ENCODE measurements at regions not wholly inside any gene's neighbourhood (a gene's known extent, or its start where the extent isn't known, plus 50 kb on each side); places are given as distances from the start of the nearest gene placed in this dataset.

DNA sequence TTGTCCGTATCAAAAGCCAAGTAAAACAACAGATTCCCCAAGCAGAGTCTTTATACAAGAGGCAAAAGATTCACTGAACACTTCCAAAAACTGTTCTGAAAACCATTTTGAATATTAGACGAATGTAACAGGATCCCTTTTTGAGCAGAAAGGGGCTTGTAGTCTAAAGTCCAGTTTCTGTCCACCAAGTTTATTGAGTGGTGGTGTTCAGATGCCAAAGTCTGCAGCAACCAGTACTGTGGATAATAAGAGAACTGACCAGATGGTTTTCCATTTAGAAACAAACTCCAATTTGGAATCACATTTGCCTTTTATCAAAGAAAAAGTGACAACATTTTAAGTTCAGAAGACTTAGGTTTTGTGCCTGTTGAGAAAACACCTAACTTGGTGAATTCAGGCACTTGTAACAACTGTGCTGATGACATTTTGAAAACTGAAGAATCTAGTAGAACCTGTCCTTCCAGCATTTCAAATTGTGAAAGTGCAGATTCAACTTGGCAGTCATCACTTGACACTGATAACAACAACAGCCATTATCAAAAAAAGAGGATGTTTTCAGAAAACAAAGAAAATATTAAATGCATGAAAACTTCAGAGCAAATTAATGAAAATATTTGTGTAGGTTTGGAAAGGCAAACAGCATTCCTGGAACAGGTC lies 217.1 kb downstream of the CSNK2A3 start:
- Histone ChIP-seq H3K9me3 (replicated peaks in 1 of 11) (no peaks in the 10 kb centered on the region), H3K4me2 (no peak overlapping the region), H3K36me3 (no peaks in the 10 kb centered on the region), H3K4me3 (no peak overlapping the region), H4K20me1 (no peaks in the 10 kb centered on the region), H3K27ac (no peak overlapping the region), H3K27me3 (no peaks in the 10 kb centered on the region), H3K4me1 (no peaks in the 10 kb centered on the region), H3K9ac (no peak overlapping the region)
- no peak for TF ChIP-seq Cebpa-rat (IDR thresholded peaks at IDR 0.05)

GRCh38 chr11:11129118-11129517 lies 223.9 kb downstream of the CSNK2A3 start:
- Histone ChIP-seq H4K20me1 (no peaks in the 10 kb centered on the region), H3K4me2 (no peak overlapping the region), H3K4me3 (no peak overlapping the region), H3K27me3 (no peaks in the 10 kb centered on the region), H3K4me1 (peaks cover 0 to 7% (median 0%) of the 10 kb centered on the region in 10 experiments; a peak in 1 of 20 replicates), H3K36me3 (no peaks in the 10 kb centered on the region), H3K9ac (no peak overlapping the region), H3K9me3 (replicated peaks in 1 of 11) (peaks cover 0 to 19% (median 0%) of the 10 kb centered on the region in 11 experiments; a peak in 3 of 22 replicates), H3K27ac (no peak overlapping the region)
- no peak for TF ChIP-seq Cebpa-rat (IDR thresholded peaks at IDR 0.05)

GRCh38 chr11:11125618-11126017 lies 227.4 kb downstream of the CSNK2A3 start:
- no peak overlapping the region for H3K4me2 ChIP-seq
- H3K36me3 ChIP-seq, result no peaks in the 10 kb centered on the region
- no peak overlapping the region for H3K4me3 ChIP-seq
- H4K20me1 ChIP-seq, result no peaks in the 10 kb centered on the region
- peaks cover 0 to 7% (median 0%) of the 10 kb centered on the region in 10 experiments; a peak in 1 of 20 replicates for H3K4me1 ChIP-seq
- H3K9me3 ChIP-seq (replicated peaks in 1 of 11), result peaks cover 0 to 19% (median 0%) of the 10 kb centered on the region in 11 experiments; a peak in 3 of 22 replicates
- no peaks in the 10 kb centered on the region for H3K27me3 ChIP-seq
- no peak overlapping the region for H3K27ac ChIP-seq
- TF ChIP-seq Cebpa-rat (IDR thresholded peaks at IDR 0.05), result no peak
- H3K9ac ChIP-seq, result no peak overlapping the region

GRCh38 chr11:11122749-11123148 lies 230.3 kb downstream of the CSNK2A3 start:
- no peaks in the 10 kb centered on the region for H3K27me3 ChIP-seq
- H3K27ac ChIP-seq, result no peak overlapping the region
- no peaks in the 10 kb centered on the region for H3K36me3 ChIP-seq
- H3K4me3 ChIP-seq, result no peak overlapping the region
- peaks cover 0 to 7% (median 0%) of the 10 kb centered on the region in 10 experiments; a peak in 1 of 20 replicates for H3K4me1 ChIP-seq
- H3K9me3 ChIP-seq (replicated peaks in 1 of 11), result 0 out of 22 replicates have a peak, but pooled peaks cover 0 to 3% (median 0%) of the 10 kb centered on the region in 11 experiments
- no peaks in the 10 kb centered on the region for H4K20me1 ChIP-seq
- H3K4me2 ChIP-seq, result no peak overlapping the region
- no peak overlapping the region for H3K9ac ChIP-seq
- TF ChIP-seq Cebpa-rat (IDR thresholded peaks at IDR 0.05), result no peak

DNA sequence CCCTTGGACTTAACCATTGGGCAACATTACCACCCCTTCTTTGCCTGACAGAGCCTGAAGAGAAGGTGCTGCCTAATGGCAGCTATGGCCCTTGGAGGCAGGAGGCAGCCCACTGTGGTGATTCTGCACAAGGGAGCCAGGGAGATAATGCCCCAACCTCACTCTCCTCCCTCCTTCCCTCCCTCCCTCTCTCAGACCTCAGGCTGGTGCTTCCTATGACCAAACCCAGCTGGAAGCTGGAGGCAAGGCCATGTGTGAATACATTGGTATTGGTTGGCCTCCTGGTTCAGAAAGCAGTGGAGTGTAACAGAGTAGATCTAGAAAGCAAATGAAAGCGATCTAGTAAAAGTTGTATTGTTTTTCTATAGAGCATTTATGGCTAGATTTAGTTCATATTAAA lies 233.1 kb downstream of the CSNK2A3 start:
- no peaks in the 10 kb centered on the region for H3K27me3 ChIP-seq
- H3K27ac ChIP-seq, result no peak overlapping the region
- no peak for TF ChIP-seq Cebpa-rat (IDR thresholded peaks at IDR 0.05)
- no peak overlapping the region for H3K4me2 ChIP-seq
- H3K36me3 ChIP-seq, result no peaks in the 10 kb centered on the region
- H3K9me3 ChIP-seq (replicated peaks in 1 of 11), result peaks cover 0 to 8% (median 5%) of the 10 kb centered on the region in 11 experiments; a peak in 11 of 22 replicates
- no peaks in the 10 kb centered on the region for H4K20me1 ChIP-seq
- no peak overlapping the region for H3K9ac ChIP-seq
- no peaks in the 10 kb centered on the region for H3K4me1 ChIP-seq
- H3K4me3 ChIP-seq, result no peak overlapping the region

GRCh38 chr11:11117730-11118129 lies 235.3 kb downstream of the CSNK2A3 start:
- Histone ChIP-seq H3K4me2 (no peak overlapping the region), H3K27ac (no peak overlapping the region), H3K4me1 (peaks cover 0 to 3% (median 0%) of the 10 kb centered on the region in 10 experiments; a peak in 1 of 20 replicates), H3K27me3 (no peaks in the 10 kb centered on the region), H4K20me1 (no peaks in the 10 kb centered on the region), H3K9me3 (replicated peaks in 1 of 11) (peaks cover 14 to 27% (median 20%) of the 10 kb centered on the region in 11 experiments), H3K9ac (no peak overlapping the region), H3K4me3 (no peak overlapping the region), H3K36me3 (no peaks in the 10 kb centered on the region)
- TF ChIP-seq Cebpa-rat (IDR thresholded peaks at IDR 0.05), result no peak

DNA sequence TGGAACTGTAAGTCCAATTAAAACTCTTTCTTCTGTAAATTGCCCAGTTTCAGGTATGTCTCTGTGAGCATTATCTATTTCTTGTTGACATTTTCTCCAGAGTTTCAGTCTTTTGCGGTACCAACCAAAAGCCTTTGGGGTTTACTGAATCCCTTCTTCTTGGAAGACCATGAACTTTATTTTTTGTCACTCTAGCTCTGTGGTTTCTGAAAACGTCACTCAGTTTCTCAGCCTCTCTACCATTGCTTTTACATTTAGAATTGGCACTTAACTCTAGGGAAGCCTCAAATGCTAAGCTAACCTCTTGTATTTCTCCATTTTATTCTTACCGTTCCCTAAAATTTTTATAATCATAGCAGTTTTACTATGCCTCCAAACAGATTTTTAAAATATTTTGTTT lies 237.6 kb downstream of the CSNK2A3 start:
- no peak for TF ChIP-seq Cebpa-rat (IDR thresholded peaks at IDR 0.05)
- no peak overlapping the region for H3K4me2 ChIP-seq
- H4K20me1 ChIP-seq, result no peaks in the 10 kb centered on the region
- H3K27ac ChIP-seq, result no peak overlapping the region
- peaks cover 0 to 3% (median 0%) of the 10 kb centered on the region in 10 experiments; a peak in 1 of 20 replicates for H3K4me1 ChIP-seq
- no peaks in the 10 kb centered on the region for H3K36me3 ChIP-seq
- H3K4me3 ChIP-seq, result no peak overlapping the region
- H3K9me3 ChIP-seq (replicated peaks in 1 of 11), result peaks cover 19 to 36% (median 28%) of the 10 kb centered on the region in 11 experiments
- H3K27me3 ChIP-seq, result no peaks in the 10 kb centered on the region
- H3K9ac ChIP-seq, result no peak overlapping the region

DNA sequence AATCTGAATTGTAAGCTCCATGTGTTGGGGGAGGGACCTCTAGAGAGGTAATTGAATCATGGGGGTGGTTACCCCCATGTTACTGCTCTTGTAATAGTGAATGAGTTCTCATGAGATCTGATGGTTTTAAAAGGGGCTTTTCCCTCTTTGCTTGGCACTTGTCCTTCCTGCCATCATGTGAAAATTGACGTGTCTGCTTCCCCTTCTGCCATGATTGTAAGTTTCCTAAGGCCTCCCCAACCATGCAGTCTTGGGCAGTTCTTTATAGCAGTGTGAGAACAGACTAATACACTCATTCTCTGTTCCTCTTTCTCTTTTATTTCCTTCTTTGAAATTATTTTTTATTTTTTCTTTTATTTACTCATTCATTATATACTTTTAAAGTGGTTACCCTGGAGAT lies 239.4 kb downstream of the CSNK2A3 start:
- H3K9me3 ChIP-seq (replicated peaks in 1 of 11), result peaks cover 19 to 36% (median 28%) of the 10 kb centered on the region in 11 experiments
- H3K4me3 ChIP-seq, result no peak overlapping the region
- H3K4me1 ChIP-seq, result peaks cover 0 to 3% (median 0%) of the 10 kb centered on the region in 10 experiments; a peak in 1 of 20 replicates
- H3K4me2 ChIP-seq, result no peak overlapping the region
- no peaks in the 10 kb centered on the region for H4K20me1 ChIP-seq
- no peaks in the 10 kb centered on the region for H3K36me3 ChIP-seq
- no peak overlapping the region for H3K27ac ChIP-seq
- no peaks in the 10 kb centered on the region for H3K27me3 ChIP-seq
- no peak for TF ChIP-seq Cebpa-rat (IDR thresholded peaks at IDR 0.05)
- H3K9ac ChIP-seq, result no peak overlapping the region

DNA sequence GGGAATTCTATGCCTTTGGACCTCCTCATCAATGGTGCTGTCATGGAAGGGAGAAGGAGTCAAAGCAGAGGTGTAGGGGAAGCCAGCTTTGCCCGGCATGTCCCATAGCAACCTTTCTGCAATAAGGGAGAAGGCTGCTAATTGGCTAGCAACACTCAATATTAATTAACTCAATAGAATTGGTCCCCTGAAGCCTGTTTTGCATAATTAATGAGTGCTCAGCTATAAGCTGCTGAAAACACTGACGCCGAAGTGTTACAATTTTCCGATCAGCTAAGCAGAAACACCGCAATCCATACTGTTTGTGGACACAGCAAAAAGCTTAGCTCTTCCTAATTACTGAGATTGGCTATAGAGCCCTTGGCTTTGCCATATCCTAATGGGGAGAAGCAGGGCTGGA lies 245.0 kb downstream of the CSNK2A3 start:
- H3K4me1 ChIP-seq, result no peaks in the 10 kb centered on the region
- no peak for TF ChIP-seq Cebpa-rat (IDR thresholded peaks at IDR 0.05)
- no peaks in the 10 kb centered on the region for H3K27me3 ChIP-seq
- no peak overlapping the region for H3K9ac ChIP-seq
- H3K27ac ChIP-seq, result no peak overlapping the region
- H3K9me3 ChIP-seq (replicated peaks in 1 of 11), result peaks cover 4 to 13% (median 10%) of the 10 kb centered on the region in 11 experiments; a peak in 17 of 22 replicates
- no peaks in the 10 kb centered on the region for H4K20me1 ChIP-seq
- no peaks in the 10 kb centered on the region for H3K36me3 ChIP-seq
- H3K4me3 ChIP-seq, result no peak overlapping the region
- H3K4me2 ChIP-seq, result no peak overlapping the region
